ENCODE measurements at regions not wholly inside any gene's neighbourhood (a gene's known extent, or its start where the extent isn't known, plus 50 kb on each side); places are given as distances from the start of the nearest gene placed in this dataset.
"Not testable (repeated sequence)": the region's sequence is repeated elsewhere in the genome, so short reads cannot be mapped to it uniquely, and the experiment has no call there.

GRCh38 chr14:19158012-19158411 lies 190.8 kb downstream of the POTEM start:
- TF ChIP-seq CTCF, POLR2A (IDR thresholded peaks at IDR 0.05): not testable (repeated sequence)

Data from lower leg skin (tissue), 3 donors.